HG02938 (cell line): ENCODE measurements at regions not wholly inside any gene's neighbourhood (a gene's known extent, or its start where the extent isn't known, plus 50 kb on each side); places are given as distances from the start of the nearest gene placed in this dataset.

Experiments used
- ATAC-seq: cut with Tn5 transposase; IDR thresholded peaks from one replicate; pipeline ENCODE4 v1.9.1; 2021; ENCODE audit warnings: mild to moderate bottlenecking, moderate library complexity; ENCODE audit not compliant: unreplicated experiment

DNA sequence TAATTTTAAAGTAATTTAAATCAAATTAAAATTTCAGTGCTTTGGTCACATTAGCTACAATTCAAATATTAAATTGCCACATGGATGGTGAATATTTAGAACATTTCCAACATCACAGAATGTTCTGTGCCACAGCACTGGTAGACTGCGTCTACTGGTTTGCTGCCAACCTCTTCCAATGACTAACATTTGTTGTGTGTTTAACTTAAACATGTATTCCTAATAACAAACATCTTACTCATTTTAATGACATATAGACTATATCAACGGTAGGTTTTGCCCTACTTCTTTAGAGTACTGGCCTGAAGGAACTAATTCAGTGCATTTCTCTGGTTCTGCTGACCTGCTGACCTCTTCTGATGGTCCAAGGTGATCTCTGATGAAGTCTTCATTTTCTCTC lies 157.6 kb downstream of the DCK start:
- no peak for ATAC-seq

DNA sequence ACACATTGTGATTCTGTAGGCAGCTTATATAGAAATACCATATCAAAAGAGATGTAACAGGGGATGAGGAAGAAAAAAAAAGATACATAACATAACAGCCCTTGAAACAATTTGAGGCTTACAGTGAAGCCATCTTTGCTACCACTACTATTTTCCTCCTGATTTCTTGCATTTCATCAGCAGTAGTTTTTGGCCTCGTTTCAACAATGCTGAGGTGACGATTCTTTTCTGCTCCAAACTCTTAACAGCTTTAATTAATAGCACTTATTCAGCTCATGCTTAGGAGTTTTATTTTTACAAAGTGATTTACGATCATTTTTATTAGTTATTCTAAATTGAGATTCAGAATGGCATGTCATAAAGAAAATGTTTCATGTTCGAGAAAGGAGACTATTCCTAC lies 163.2 kb downstream of the DCK start:
- ATAC-seq = no peak

DNA sequence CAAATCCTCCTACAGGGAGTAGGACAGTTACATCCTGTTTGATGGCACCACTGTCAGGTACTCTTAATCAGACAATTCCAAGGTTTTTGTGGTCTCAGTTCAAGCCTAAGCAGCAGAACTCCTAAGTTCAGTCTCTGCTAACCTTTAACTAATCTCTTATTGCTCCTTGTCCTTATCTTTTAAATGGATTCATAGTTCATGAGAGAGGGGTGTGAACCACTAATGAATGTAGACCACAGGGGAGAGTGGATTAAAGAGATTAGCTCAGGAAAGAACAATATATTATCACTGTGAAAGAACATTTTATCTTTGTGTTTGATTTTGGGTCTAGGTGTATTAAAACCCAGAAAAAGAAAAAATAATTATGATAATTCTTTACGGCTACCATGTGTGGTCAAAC lies 168.9 kb downstream of the DCK start:
- no peak for ATAC-seq

DNA sequence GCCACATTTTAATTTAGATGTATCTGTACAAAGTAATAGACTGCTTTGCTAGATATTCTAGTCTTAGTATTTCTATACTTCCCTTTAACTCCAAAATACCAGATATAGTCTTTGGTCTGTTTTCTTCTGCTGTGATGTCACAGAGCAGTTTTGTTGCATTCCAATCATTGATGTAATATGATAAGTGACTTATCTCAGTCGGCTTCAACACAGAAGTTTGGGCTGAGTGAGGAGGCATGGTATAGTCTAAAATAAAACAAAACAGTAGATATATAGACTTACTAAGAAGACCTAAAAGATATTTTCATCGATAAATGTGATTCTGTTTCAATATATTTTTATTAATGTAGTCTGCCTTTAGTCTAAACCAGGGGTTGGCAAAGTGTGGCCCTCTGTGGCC lies 169.9 kb downstream of the DCK start:
- no peak for ATAC-seq

DNA sequence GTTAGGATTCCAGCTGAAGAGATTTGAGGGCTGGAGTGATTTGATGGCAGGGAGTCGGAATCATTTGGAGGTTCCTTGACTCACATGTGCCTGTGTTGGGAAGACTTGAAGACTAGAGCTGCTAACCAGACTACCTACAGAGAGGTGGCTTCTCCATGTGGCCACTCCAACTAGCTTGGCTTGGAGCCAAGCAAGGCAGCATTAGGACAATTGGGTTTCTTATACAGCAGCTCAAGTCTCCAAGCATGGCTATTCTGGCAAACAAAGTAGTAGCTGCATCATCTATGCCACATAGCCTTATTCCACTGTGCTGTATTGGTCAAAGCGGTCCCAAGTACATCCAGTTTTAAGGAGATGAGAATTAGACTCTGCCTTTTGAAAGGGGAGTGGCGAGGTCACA lies 171.7 kb upstream of the SLC4A4 start:
- ATAC-seq = no peak

DNA sequence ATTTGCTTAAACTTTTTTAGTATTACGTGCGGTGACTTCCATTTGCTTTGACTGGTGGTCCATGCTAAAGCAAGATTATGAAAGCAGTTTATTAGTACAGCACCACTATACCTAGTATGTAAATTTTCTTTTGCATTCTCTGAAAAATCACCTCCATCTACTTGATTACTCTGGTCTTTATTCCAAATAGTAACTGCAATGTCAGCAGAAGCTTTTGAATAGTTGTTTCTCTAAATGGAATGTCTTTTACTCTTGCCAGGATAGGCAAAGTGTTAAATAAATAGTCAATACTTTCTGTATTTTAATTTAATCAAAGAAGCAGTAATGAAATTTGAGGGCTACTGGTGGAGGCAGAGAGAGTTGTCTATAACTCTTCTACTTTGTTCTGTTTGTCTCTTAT lies 167.2 kb upstream of the SLC4A4 start:
- ATAC-seq = no peak

DNA sequence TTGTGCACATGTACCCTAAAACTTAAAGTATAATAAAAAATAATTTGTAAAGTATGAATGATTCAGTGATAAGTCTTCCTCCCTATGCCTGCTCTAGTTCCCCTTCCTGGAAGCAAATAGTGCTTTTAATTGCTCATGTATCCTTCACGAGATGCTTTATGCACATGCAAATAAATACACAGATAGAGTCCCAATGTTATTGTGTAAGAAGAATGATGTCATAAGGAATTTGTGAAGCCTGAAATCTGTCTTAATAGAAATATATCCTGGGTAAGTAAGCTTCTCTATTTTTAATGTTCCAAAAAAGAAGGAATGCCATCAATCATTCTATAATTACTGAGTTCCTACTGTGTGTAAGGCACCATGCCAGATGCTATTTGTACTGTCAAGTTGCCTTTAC lies 157.5 kb upstream of the SLC4A4 start:
- no peak for ATAC-seq

DNA sequence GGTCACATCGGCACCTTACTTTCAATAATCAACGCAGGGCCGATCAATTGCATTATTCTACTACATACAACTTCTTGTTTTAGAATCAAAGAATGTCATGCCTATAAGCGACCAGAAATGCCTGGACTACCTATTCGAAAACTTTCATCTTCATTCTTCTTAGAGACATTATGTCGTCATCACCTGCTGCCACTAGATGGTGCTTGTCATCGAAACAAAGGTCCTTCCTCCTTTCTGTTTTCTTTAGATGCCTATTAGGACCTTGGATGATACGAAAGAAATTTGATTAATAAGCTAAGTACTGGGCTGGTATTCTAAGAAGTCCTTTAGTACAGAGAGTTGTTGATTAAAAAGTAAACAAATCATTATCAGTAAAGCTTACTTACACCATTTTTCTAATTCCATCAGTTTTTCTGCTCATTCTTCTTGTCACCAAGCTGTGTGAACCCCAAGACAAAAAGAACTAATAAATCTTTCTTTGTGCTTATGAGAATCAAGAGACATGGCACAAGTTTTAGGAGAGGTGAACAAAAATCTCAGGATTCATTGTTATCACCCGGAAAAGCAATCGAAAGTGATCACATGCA lies 154.5 kb upstream of the SLC4A4 start:
- peak; percentile 70 for ATAC-seq

DNA sequence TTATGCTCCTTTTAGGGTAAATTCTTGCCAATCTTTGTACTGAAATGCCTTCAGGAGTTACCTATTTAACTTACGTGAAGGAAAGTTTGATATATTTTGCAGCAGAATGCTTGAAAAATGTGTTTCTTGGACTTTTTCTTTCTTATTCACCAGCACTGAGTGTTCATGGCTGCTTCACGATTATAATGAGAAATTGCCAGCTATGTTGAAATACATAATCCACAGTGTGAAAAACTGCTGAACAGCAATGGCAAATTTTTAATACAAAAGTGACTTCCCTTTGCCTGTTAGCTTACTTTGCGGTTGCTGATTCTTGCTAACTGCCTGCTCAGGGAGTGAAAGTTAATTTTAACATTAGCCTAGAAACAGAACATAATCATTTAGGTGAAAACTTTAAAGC lies 153.8 kb upstream of the SLC4A4 start:
- ATAC-seq = no peak

DNA sequence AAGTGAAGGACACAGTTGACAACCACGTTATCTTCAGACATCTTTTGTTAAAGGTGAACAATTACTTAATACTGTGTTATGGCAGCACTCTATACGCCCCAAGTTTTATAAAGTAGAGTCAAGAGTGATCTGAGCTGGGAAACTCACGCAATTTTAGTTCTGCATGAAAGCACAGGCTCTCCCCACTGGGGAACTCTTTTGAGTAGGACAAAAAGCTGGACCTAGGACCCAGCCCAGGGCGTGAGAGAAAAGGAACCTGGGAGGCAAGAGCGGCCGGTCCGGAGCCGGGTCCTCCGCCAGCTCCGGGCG lies 152.6 kb upstream of the SLC4A4 start:
- no peak for ATAC-seq

DNA sequence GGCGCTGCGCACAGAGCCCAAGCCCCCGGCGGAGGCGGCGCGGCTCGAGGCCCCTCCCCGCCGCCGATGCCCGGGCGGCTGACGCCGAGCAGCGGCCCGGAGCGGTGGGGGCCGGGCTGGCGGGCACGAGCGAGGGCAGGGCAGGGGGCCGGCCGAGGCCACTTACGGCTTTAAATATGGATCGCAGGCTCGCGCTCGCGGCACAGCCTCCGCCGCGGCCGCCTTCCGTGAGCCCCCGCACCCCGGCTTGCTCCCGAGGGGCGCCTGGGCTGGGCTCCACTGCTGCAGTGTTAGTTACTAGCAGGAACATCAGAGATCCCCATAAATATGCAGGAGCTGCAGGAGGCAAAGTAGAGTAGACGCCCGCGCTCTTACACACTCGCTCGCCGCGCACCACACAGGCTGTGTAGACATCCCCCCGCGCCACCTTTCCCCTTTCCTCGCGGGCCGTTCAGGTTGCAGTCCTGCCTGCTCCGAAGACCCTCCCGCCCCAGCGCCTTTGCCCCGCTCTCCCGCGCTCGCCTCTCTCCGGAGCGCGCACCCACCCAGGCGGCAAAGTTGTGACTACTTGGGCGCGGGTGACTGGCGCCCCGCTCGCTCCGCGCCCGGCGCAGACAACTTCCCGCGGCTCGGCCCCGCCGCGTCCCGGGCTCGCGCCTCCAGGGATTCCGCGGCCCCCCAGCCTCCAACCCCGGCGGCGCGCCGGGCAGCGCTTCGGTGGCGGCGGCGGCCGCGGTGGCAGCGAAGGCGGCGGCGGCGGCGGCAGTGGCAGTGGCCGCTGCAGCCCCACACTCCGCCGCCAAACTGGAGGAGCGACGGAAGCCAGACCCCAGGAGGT lies 152.0 kb upstream of the SLC4A4 start:
- no peak for ATAC-seq

DNA sequence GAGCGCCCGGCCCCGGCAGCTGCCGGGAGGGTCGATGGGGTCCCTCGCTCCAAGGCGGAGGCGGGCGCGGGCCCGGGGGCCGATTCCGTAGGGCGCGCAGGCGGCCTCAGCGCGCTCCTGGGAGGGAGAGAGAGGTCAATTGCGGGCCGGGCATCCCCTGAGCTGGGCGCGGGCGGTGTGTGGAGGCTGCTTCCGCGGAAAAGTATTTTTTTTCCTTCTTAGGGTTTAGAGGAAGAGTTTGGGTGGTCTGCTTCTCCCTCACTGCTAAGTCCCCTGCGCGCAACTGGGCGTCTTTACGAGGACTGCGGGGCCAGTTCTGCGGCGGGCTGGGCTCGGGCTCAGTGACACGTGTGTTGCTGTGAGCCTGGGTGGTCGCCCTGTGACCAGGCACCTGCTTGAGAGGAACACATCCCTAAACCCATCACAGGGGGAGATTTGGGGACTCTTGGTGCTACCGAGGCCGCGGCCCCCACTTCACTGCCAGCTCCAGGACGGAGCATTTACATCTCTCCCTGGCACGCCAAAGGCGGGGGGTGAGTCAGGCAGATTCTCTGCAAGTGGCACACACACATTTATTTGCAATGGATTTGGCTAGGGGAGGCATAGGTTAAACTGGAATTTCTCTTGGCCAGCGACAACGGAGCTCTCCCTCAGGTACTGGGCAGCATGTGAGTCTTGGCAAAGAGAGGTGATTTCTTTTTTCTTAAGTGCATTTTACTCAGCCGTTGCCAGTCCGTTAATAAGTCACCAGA lies 151.2 kb upstream of the SLC4A4 start:
- ATAC-seq = no peak

DNA sequence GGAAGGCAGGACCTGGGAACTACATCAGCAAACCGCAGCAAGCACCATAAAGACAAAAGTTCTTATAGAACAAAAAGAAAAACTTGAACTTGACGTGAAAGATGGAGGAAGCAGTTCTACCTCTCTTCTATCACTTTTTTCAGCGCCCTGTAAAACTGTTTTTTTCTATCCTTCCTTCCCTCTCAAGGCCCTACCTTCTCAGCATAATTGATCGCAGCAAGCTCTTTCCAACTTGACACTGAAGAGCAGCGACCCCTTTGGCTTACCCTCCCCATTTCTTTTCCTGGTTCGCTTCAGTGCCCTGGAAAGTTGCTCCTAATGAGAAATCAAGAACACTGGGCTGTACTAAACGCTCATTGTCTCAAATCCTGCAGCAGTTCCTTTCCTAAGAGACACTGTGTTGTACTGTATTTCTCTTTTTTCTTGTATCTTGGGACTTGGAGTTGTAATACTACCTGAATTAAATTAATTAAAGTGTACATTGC lies 150.6 kb upstream of the SLC4A4 start:
- no peak for ATAC-seq

DNA sequence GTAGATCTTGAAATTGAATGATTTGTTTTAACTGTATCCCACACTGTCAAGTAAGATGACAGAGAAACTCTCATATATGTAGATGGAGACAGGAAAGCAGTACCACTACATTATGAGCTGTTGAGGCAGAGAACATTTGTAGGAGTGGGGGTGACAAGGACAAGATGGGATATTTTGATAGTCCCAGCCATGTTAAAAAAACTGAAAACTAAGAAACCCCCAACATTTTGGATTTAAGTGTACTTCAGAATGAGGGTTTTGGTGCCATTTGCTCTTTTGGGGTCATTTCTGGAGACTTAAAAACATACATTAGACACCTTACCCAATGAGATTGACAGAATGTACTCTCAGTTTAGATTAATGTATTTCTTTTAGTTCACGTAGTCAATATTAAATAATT lies 149.9 kb upstream of the SLC4A4 start:
- no peak for ATAC-seq

DNA sequence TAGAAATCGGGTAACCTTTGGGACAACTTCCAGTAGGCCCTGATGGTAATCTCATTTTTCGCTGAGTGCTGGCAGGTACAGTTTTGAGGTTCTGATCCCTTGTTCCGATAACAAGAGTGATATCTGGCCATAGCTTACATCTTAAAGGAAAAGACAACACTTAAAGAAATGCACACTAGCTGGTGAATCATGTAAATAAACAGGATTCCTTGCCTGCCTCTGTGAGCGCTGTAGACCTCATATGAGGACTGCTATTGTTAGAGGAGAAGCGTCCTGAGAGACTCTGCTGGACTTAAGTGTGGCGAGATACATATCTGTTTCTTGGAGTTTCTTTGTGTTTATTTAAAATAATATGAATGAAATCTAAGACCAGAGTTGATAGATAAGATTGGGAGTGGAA lies 149.3 kb upstream of the SLC4A4 start:
- ATAC-seq = no peak

DNA sequence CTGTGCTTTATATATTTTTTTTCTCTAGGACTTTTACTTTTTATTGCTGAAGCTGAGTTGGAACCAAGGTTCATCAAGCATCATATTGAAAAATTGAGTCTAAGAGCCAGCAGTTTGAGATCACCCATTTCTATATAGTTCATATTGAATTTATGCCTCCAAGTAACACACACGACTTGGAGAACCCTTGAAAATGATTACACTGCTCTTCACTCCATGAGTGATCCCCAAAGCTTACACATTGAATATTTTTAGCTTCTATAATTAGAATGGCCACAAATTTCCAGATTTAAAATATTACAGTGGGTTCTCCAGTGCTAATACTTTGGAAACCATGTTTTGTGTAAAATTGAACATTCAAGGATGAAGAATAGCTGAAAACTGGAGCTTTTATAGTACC lies 144.4 kb upstream of the SLC4A4 start:
- no peak for ATAC-seq

DNA sequence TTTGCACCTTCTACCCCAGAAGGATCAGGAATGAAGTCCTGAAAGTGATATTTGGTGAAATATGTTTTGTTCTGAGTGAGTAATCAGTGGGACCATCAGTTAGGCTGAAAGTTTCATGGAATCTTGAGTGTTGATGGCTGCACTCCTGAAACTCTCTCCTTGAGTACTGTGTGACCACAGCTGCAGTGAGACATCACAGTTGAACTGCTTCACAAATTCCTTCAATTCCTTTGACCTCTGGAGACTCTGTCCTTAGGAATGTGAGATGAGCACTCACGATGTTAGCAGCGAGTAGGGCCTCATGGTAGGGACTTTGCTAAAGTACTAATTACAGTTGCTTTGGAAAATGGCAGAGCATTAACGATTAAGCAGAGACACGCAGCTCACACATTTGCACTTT lies 142.9 kb upstream of the SLC4A4 start:
- ATAC-seq = no peak

DNA sequence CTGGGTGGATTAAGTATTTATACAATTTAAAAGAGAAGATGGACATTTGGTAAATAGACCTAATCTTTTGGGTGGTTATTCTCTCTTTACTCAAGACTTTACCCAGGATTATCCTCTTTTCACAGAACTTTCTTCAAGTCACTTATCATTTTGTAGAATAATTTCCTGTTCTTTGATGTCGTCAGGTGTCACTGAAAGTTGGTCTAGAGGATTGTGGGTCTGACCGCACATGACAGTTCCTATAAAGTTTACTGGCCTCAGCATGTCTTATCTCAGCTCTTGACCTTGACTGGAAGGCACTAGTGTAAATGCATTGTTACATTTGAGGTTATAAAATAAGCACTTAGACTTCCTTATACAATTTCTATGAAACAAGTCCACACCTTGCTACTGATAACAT lies 139.9 kb upstream of the SLC4A4 start:
- no peak for ATAC-seq

DNA sequence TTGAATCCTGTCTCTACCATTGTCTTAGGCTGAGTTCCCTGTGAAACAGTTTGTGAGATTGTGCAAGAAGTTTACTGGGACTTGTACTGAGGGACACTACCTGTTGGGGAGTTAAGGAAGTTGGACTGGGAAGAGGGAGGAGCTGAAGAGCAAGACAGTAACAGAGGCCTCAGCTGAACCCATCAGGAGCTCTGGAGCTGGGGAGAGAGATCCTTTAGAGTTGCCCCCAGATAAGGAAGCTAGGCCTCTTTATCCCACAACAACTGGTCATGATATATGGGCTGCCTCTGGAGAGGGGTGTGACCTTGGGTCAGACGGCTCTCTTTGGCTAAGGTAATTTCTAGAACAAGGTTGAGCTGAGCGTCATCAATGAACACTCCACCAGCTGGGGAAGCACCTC lies 137.8 kb upstream of the SLC4A4 start:
- no peak for ATAC-seq

DNA sequence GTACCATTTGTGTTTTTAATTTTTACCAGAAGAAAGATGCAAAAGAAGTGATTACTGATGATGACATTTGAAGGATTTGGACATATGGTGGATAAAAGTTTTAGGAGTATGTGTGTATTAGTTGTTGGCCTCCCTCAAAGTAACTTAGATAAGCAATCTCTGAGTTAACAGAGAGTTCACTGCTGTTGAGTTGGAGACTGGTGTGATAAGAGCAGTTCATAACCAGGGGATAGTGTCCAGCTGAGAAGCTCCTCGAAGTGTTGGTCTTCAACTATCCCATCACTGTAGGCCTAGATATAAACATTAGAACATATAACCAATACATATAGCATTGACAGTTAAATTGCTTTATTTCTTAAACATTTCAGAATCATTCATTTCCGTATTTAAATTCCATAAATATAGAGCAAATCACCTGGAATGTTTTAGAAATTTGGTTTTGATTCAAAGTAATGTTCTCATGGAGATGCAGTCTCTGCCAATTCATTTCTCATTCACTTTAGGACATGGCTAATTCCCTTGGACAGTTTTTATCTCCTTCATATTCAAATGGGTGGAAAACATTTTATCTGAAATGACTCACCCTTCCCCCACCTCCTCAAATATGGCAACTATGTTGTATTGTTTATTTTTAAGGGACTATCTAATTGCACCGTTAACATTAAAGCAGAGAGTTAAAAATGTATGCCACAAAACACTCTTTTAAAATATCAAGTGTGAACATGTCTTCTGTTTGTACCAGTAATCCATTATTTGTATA lies 136.8 kb upstream of the SLC4A4 start:
- ATAC-seq = no peak

DNA sequence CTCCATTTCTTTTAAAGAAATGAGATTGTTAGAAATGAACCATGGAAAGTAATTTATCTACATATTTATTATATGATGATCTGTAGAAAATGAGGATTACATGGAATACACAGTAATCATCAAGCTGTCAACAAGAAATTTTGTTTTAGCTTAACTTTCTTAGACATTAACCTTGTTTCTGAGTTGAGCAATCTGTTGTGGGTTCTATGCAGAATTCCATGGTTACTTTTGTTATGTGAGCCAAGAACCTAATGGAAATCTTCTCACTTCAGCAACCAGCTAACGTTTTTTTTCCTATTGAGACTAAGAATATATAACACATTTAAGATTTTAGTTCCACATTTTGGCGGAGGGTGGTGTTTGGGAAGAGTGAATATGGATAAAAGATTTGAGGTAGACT lies 136.1 kb upstream of the SLC4A4 start:
- ATAC-seq = no peak
